Ovary (tissue), 7 donors: ENCODE measurements at regions not wholly inside any gene's neighbourhood (a gene's known extent, or its start where the extent isn't known, plus 50 kb on each side); places are given as distances from the start of the nearest gene placed in this dataset.

Experiments
- DNase-seq, 5 donors: peaks; one replicate each; pipeline ENCODE4 v3.0.0-alpha.2; 2019 to 2020
- H3K27ac ChIP-seq, 2 donors: fragments of 200-600 bp; one replicate each; pipeline versions ENCODE4 v1.5.1 to v1.8.0; 2019 to 2022
- H3K27me3 ChIP-seq: fragments of 200-600 bp; one replicate; pipeline ENCODE4 v1.8.0; 2022
- H3K36me3 ChIP-seq: fragments of 200-600 bp; sonication (generic); one replicate; pipeline ENCODE4 v1.5.1; 2019
- H3K4me1 ChIP-seq: one replicate; pipeline ENCODE4 v1.8.1; 2013; ENCODE audit warnings: mild to moderate bottlenecking, moderate library complexity; ENCODE audit not compliant: insufficient read depth
- H3K4me3 ChIP-seq: fragments of 200-600 bp; sonication (generic); one replicate; pipeline ENCODE4 v1.5.1; 2017
- H3K9me3 ChIP-seq, 2 donors: fragments of 200-600 bp in 1 of 2; sonication (generic) in 1 of 2; one replicate each; pipeline versions ENCODE4 v1.5.1 to v1.8.1; 2013 to 2019; ENCODE audit warnings: mild to moderate bottlenecking in 1 of 2, moderate library complexity in 1 of 2
- EP300 ChIP-seq: sonication (generic); formaldehyde crosslinking; IDR thresholded peaks from one replicate; pipeline ENCODE4 v1.6.1; 2017; ENCODE audit warnings: antibody characterized with exemption
- POLR2A ChIP-seq: fragments of 450-650 bp; IDR thresholded peaks from one replicate; pipeline ENCODE4 v1.6.1; 2017; ENCODE audit warnings: antibody characterized with exemption, mild to moderate bottlenecking, moderate library complexity
- WGBS, 3 donors: extraction: QIAGEN DNeasy Blood & Tissue Kit in 1 of 3; methylation state at CpG; one replicate each; pipeline versions ENCODE4 v1.1.5 to v1.1.7; 2013 to 2017; 5-methylcytosine and 5-hydroxymethylcytosine counted together
- intact Hi-C, 4 donors: fragments of 100-400 bp; cut with DNase I; formaldehyde crosslinking; loops; one replicate each; pipeline versions ENCODE4 v1.11.0 to v1.15.1; 2022 to 2023
- TF ChIP-seq, protein P1 (sequence below), 3 donors: fragments of 450-650 bp in 2 of 3; fragments of 200-600 bp in 1 of 3; IDR thresholded peaks; one replicate each; pipeline versions ENCODE4 v1.5.1 to v1.8.0; 2016 to 2022; ENCODE audit warnings: antibody characterized with exemption in 3 of 3, mild to moderate bottlenecking in 1 of 3
- donor health status: DM: no; HTN: no; CAD: no; lungs with moderate emphysema.
- donor health status: DM: no; HTN: no; CAD: no.
- donor health status: Bipolar disorder and iron deficiency.
- donor health status: DM: no; HTN: no; CAD: no.
- donor health status: DM: yes; HTN: yes; CAD: no.

- intact Hi-C loops, result no loop called here
- H3K27me3 ChIP-seq, result no peaks in the 10 kb centered on the region
- no peaks in the 10 kb centered on the region for H3K4me1 ChIP-seq
- no peak overlapping the region for H3K4me3 ChIP-seq
- no peak overlapping the region for H3K27ac ChIP-seq
- H3K36me3 ChIP-seq, result no peaks in the 10 kb centered on the region
- TF ChIP-seq, protein P1, sequence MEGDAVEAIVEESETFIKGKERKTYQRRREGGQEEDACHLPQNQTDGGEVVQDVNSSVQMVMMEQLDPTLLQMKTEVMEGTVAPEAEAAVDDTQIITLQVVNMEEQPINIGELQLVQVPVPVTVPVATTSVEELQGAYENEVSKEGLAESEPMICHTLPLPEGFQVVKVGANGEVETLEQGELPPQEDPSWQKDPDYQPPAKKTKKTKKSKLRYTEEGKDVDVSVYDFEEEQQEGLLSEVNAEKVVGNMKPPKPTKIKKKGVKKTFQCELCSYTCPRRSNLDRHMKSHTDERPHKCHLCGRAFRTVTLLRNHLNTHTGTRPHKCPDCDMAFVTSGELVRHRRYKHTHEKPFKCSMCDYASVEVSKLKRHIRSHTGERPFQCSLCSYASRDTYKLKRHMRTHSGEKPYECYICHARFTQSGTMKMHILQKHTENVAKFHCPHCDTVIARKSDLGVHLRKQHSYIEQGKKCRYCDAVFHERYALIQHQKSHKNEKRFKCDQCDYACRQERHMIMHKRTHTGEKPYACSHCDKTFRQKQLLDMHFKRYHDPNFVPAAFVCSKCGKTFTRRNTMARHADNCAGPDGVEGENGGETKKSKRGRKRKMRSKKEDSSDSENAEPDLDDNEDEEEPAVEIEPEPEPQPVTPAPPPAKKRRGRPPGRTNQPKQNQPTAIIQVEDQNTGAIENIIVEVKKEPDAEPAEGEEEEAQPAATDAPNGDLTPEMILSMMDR (IDR thresholded peaks at IDR 0.05), result no peak
- TF ChIP-seq EP300 (no peak), POLR2A (no peak)
- no peaks in the 10 kb centered on the region for H3K9me3 ChIP-seq
- 62 to 75% (median 74%) methylated on average over 6 of the region's 6 CpGs for WGBS, 3 donors
- DNase-seq, result no peak
These were observed 333.2 kb upstream of the FGF13 start for GRCh38 chrX:139044680-139045079.

DNA sequence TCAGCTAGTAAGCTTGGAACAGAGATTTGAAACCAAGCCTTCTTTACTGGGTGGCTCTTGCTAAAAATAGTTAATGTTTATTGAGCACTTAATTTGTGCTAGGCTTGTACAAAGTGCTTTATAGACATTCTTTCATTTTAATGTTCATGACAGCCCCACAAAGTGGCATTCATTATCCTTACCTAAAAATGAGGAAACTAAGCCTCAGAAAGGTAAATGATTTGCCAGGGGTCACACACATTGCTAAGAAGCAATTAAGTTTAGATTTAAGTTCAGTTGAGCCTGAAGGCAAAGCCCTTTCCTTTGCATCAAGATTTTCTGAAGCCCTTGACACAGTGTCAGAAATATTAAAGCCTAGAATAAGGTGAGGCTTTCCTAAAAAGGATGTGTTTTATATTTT is 327.5 kb upstream of the FGF13 start:
- Histone ChIP-seq H3K36me3 (no peaks in the 10 kb centered on the region), H3K27me3 (no peaks in the 10 kb centered on the region), H3K9me3 (no peaks in the 10 kb centered on the region), H3K4me3 (no peak overlapping the region), H3K4me1 (no peaks in the 10 kb centered on the region), H3K27ac (no peak overlapping the region)
- intact Hi-C loops, result no loop called here
- DNase-seq, result no peak
- TF ChIP-seq POLR2A (no peak), EP300 (no peak)
- TF ChIP-seq, protein P1 (IDR thresholded peaks at IDR 0.05), result no peak

DNA sequence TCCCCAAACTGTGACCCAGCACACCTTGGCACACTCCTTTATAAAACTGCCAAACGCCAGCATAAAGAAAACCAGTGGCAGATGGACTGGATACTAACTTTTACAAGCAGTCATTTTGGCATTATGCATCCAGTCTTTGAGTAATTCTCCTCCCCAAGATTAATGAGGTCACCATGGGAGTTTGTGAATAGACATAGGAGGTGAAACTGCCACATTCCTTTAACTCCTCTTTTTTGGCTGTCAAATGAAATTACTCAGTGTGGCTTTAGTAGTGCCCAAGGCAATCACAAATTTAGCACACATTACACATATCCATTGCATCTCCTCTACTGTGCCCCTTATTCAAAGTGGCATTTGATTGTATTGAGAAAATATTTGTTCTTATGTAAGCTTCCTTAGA is 315.3 kb upstream of the FGF13 start:
- Histone ChIP-seq H3K9me3 (no peaks in the 10 kb centered on the region), H3K36me3 (no peaks in the 10 kb centered on the region), H3K27me3 (no peaks in the 10 kb centered on the region), H3K4me3 (no peak overlapping the region), H3K27ac (no peak overlapping the region), H3K4me1 (no peaks in the 10 kb centered on the region)
- 36 to 44% (median 42%) methylated on average over 1 of the region's 1 CpG for WGBS, 3 donors
- TF ChIP-seq POLR2A, result no peak
- TF ChIP-seq, protein P1 (IDR thresholded peaks at IDR 0.05), result no peak
- TF ChIP-seq EP300, result no peak
- intact Hi-C loops, result no loop called here
- DNase-seq, result no peak

DNA sequence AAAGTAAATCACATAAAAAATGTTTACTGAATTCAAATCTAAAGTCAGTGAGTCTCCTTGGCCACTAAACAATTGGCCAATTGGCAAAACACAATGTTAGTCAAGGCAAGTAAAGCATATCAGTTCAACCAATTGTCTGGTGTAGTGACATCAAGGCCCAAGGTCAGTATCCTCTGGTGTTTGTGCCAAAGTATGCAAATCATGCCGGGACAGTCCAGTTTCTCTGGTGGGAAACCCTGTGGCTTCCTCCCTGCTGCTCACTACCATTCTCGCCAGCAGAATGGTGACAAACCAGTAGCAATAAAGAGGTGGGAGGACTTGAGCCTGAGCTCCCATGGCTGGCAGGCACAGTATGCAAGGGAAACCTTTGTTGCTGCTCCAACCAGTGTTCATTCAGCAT is 314.9 kb upstream of the FGF13 start:
- intact Hi-C loops, result no loop called here
- Histone ChIP-seq H3K27me3 (no peaks in the 10 kb centered on the region), H3K9me3 (no peaks in the 10 kb centered on the region), H3K4me3 (no peak overlapping the region), H3K27ac (no peak overlapping the region), H3K4me1 (no peaks in the 10 kb centered on the region), H3K36me3 (no peaks in the 10 kb centered on the region)
- DNase-seq, result no peak
- WGBS, 3 donors, result 59 to 74% (median 64%) methylated on average over 2 of the region's 2 CpGs
- TF ChIP-seq POLR2A (no peak), EP300 (no peak)
- TF ChIP-seq, protein P1 (IDR thresholded peaks at IDR 0.05), result no peak

- intact Hi-C loops, result no loop called here
- no peaks in the 10 kb centered on the region for H3K4me1 ChIP-seq
- no peak for DNase-seq
These were observed 314.3 kb upstream of the FGF13 start for GRCh38 chrX:139025816-139026215.

More at GRCh38 chrX:139025816-139026215, 314.3 kb upstream of the FGF13 start:
- no peaks in the 10 kb centered on the region for H3K36me3 ChIP-seq
- no peaks in the 10 kb centered on the region for H3K27me3 ChIP-seq
- H3K27ac ChIP-seq, result no peak overlapping the region
- H3K4me3 ChIP-seq, result no peak overlapping the region
- TF ChIP-seq EP300, result no peak
- TF ChIP-seq, protein P1 (IDR thresholded peaks at IDR 0.05), result no peak
- TF ChIP-seq POLR2A, result no peak
- no peaks in the 10 kb centered on the region for H3K9me3 ChIP-seq
